ENCODE measurements at regions not wholly inside any gene's neighbourhood (a gene's known extent, or its start where the extent isn't known, plus 50 kb on each side); places are given as distances from the start of the nearest gene placed in this dataset.

DNA sequence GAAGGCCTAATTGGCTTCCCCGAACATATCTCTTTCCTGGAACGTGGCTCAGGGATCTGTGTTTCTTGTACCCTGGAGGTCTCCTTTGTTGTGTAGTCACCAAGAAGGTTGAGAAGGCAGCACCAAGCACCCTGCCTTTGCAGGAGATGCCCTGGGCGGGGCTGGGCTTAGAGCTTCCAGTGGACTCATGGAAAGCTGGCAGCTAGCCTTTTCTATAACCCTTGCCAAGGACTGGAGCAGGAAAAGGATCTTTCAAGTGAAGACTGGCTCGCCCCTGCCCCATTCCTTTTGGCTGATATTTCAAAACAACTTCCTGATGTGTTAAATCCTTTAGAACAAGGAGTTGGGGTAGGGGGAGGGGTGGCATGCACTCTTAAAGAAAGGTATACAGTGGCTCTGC lies 58.9 kb upstream of the EPHA6 start:
- H3K4me3 ChIP-seq = no peak overlapping the region
- 64 to 76% (median 65%) methylated on average over 3 to 4 of the region's 4 CpGs for WGBS, 4 donors
- no peak for ATAC-seq
- DNase-seq = no peak
- no peak for TF ChIP-seq POLR2A (IDR thresholded peaks at IDR 0.05)
- TF ChIP-seq, protein P1, sequence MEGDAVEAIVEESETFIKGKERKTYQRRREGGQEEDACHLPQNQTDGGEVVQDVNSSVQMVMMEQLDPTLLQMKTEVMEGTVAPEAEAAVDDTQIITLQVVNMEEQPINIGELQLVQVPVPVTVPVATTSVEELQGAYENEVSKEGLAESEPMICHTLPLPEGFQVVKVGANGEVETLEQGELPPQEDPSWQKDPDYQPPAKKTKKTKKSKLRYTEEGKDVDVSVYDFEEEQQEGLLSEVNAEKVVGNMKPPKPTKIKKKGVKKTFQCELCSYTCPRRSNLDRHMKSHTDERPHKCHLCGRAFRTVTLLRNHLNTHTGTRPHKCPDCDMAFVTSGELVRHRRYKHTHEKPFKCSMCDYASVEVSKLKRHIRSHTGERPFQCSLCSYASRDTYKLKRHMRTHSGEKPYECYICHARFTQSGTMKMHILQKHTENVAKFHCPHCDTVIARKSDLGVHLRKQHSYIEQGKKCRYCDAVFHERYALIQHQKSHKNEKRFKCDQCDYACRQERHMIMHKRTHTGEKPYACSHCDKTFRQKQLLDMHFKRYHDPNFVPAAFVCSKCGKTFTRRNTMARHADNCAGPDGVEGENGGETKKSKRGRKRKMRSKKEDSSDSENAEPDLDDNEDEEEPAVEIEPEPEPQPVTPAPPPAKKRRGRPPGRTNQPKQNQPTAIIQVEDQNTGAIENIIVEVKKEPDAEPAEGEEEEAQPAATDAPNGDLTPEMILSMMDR (IDR thresholded peaks at IDR 0.05) = no peak
- H3K27me3 ChIP-seq = no peaks in the 10 kb centered on the region
- intact Hi-C loops (cut with DNase I) = no loop called here
- H3K9me3 ChIP-seq = peaks cover 0 to 5% (median 0%) of the 10 kb centered on the region in 12 donors
- no peak overlapping the region for H3K27ac ChIP-seq
- no peaks in the 10 kb centered on the region for H3K36me3 ChIP-seq
- H3K4me1 ChIP-seq = no peaks in the 10 kb centered on the region

DNA sequence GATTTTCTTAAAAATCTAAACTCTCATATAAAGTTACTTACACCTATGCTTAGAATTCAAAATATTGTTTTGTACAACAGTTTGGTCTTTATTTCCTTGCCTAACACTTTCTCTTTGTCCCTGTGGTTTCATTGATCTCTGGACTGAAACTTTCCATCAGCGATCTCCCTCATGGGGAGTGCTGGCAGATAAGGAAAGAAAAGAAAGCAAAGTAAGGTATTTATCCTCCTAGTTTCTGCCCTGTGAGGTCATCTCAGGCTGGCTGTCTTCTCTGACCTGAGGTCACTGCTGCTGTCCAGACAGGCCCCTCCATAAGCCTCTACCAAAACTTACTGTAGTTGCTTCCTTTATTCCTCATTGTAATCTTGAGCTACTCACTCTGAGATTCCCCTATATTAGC lies 57.9 kb upstream of the EPHA6 start:
- no peaks in the 10 kb centered on the region for H3K27me3 ChIP-seq
- H3K4me3 ChIP-seq = no peak overlapping the region
- no peaks in the 10 kb centered on the region for H3K36me3 ChIP-seq
- TF ChIP-seq, protein P1 (IDR thresholded peaks at IDR 0.05) = no peak
- no peak for TF ChIP-seq POLR2A (IDR thresholded peaks at IDR 0.05)
- ATAC-seq = no peak
- H3K9me3 ChIP-seq = peaks cover 0 to 5% (median 0%) of the 10 kb centered on the region in 12 donors
- H3K4me1 ChIP-seq = no peaks in the 10 kb centered on the region
- no peak for DNase-seq
- WGBS, 4 donors = 25 to 38% (median 31%) methylated on average over 1 of the region's 1 CpG
- intact Hi-C loops (cut with DNase I) = no loop called here
- no peak overlapping the region for H3K27ac ChIP-seq

DNA sequence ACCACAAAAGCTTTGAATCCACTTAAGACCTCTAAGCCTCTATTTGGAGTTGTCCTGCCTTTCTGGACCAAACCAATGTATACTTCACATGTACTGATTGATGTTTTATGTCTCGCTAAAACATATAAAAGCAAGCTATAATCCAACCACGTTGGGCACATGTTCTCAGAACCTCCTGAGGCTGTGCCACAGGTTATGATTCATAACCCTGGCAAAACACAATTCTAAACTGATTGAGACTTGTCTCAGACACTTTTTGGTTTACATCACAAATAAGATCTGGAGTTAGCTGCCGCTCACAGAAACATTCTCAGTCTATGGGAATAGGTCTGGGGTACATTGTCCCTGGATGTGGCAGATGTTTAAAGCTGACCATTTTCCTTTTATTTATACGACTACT lies 53.4 kb upstream of the EPHA6 start:
- Histone ChIP-seq H3K36me3 (no peaks in the 10 kb centered on the region), H3K27ac (no peak overlapping the region), H3K4me1 (no peaks in the 10 kb centered on the region), H3K4me3 (no peak overlapping the region), H3K27me3 (no peaks in the 10 kb centered on the region), H3K9me3 (peaks cover 0 to 5% (median 0%) of the 10 kb centered on the region in 12 donors)
- no peak for ATAC-seq
- intact Hi-C loops (cut with DNase I) = no loop called here
- 76 to 88% (median 78%) methylated on average over 4 of the region's 4 CpGs for WGBS, 4 donors
- TF ChIP-seq POLR2A (IDR thresholded peaks at IDR 0.05) = no peak
- TF ChIP-seq, protein P1 (IDR thresholded peaks at IDR 0.05) = no peak
- DNase-seq = no peak

Small RNA genes in the stretch of these regions (microRNA-seq; reads per million reads assigned to microRNA genes)
- 0 reads per million in 4 donors for gene MIR8060
